Parathyroid adenoma (tissue), 2 donors: ENCODE measurements at regions not wholly inside any gene's neighbourhood (a gene's known extent, or its start where the extent isn't known, plus 50 kb on each side); places are given as distances from the start of the nearest gene placed in this dataset.

Experiments
- H2AFZ ChIP-seq: fragments of 300-600 bp; sonication (generic); one replicate; pipeline ENCODE4 v1.7.0; 2017; ENCODE audit warnings: antibody characterized with exemption, mild to moderate bottlenecking
- H3K27ac ChIP-seq: fragments of 300-600 bp; sonication (generic); one replicate; pipeline ENCODE4 v1.7.0; 2017
- H3K27me3 ChIP-seq: fragments of 300-600 bp; sonication (generic); one replicate; pipeline ENCODE4 v1.7.0; 2017; ENCODE audit warnings: low read length; ENCODE audit not compliant: control insufficient read depth, insufficient read depth
- H3K36me3 ChIP-seq: fragments of 300-600 bp; sonication (generic); one replicate; pipeline ENCODE4 v1.7.0; 2017; ENCODE audit warnings: low read length; ENCODE audit not compliant: control insufficient read depth, insufficient read depth
- H3K4me1 ChIP-seq: fragments of 300-600 bp; sonication (generic); one replicate; pipeline ENCODE4 v1.7.0; 2017; ENCODE audit warnings: control low read depth
- H3K4me2 ChIP-seq: fragments of 300-600 bp; sonication (generic); one replicate; pipeline ENCODE4 v1.7.0; 2017; ENCODE audit warnings: low read length
- H3K4me3 ChIP-seq: fragments of 300-600 bp; sonication (generic); one replicate; pipeline ENCODE4 v1.7.0; 2017; ENCODE audit warnings: low read depth, low read length
- H3K79me2 ChIP-seq: fragments of 300-600 bp; sonication (generic); one replicate; pipeline ENCODE4 v1.7.0; 2017; ENCODE audit warnings: control low read depth
- H3K9ac ChIP-seq: fragments of 300-600 bp; sonication (generic); one replicate; pipeline ENCODE4 v1.7.0; 2017; ENCODE audit warnings: mild to moderate bottlenecking
- H3K9me3 ChIP-seq: fragments of 300-600 bp; sonication (generic); one replicate; pipeline ENCODE4 v1.7.0; 2017; ENCODE audit warnings: low read length; ENCODE audit not compliant: control insufficient read depth
- TF ChIP-seq, protein P1 (sequence below): fragments of 300-600 bp; sonication (generic); IDR thresholded peaks from one replicate; pipeline ENCODE4 v1.7.0; 2017; ENCODE audit warnings: antibody characterized with exemption, mild to moderate bottlenecking
- donor health status: primary hyperparathyroidism.

DNA sequence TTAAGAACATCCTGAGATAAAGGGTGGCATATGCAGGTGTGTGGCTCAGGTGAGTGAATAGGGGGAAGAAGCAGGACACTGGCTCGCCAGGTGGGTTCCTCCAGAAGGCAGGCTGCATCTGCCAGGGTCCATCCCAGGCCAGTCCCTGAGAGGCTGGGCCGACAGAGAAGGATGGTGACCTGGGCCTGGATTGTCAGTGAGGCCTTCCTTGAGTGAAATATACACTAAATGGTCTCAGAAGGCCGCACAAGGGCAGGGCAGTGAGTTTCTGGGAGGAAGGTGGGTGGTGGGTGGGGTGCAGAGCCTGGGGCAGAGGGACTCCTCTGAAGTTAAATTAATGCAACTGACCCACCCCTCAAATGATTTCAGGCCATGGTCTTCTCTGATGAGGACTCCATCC lies 182.1 kb downstream of the ANKRD30B start:
- Histone ChIP-seq H3K79me2 (no peaks in the 10 kb centered on the region), H3K27ac (no peak overlapping the region), H3K27me3 (no peaks in the 10 kb centered on the region), H3K9ac (no peak overlapping the region), H2AFZ (no peak overlapping the region), H3K9me3 (no peaks in the 10 kb centered on the region), H3K4me2 (no peak overlapping the region), H3K4me1 (no peaks in the 10 kb centered on the region), H3K4me3 (no peak overlapping the region), H3K36me3 (no peaks in the 10 kb centered on the region)
- TF ChIP-seq, protein P1, sequence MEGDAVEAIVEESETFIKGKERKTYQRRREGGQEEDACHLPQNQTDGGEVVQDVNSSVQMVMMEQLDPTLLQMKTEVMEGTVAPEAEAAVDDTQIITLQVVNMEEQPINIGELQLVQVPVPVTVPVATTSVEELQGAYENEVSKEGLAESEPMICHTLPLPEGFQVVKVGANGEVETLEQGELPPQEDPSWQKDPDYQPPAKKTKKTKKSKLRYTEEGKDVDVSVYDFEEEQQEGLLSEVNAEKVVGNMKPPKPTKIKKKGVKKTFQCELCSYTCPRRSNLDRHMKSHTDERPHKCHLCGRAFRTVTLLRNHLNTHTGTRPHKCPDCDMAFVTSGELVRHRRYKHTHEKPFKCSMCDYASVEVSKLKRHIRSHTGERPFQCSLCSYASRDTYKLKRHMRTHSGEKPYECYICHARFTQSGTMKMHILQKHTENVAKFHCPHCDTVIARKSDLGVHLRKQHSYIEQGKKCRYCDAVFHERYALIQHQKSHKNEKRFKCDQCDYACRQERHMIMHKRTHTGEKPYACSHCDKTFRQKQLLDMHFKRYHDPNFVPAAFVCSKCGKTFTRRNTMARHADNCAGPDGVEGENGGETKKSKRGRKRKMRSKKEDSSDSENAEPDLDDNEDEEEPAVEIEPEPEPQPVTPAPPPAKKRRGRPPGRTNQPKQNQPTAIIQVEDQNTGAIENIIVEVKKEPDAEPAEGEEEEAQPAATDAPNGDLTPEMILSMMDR = no peak

DNA sequence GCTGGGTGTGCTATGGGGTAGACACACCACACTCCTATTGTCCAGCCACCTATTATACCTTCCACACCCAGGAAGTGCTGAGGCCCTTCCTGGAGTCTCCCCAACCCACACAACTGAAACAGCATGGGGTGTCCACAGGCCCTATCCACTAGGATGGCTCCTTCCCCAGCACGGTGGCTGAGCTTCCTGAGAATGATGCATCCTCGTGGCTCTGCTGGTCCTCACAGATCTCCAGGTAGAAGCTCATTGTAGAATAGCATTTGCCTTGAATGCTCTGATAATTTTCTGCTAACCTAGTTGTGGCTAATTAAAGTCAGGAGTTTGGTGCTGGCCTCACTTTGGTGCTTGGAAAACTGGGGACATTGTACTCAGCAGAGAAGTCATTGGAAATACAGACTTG lies 182.6 kb downstream of the ANKRD30B start:
- Histone ChIP-seq H3K9me3 (no peaks in the 10 kb centered on the region), H3K27ac (no peak overlapping the region), H3K79me2 (no peaks in the 10 kb centered on the region), H3K4me1 (no peaks in the 10 kb centered on the region), H3K27me3 (no peaks in the 10 kb centered on the region), H3K36me3 (no peaks in the 10 kb centered on the region), H3K4me3 (no peak overlapping the region), H3K4me2 (no peak overlapping the region), H2AFZ (no peak overlapping the region), H3K9ac (no peak overlapping the region)
- TF ChIP-seq, protein P1 = no peak

DNA sequence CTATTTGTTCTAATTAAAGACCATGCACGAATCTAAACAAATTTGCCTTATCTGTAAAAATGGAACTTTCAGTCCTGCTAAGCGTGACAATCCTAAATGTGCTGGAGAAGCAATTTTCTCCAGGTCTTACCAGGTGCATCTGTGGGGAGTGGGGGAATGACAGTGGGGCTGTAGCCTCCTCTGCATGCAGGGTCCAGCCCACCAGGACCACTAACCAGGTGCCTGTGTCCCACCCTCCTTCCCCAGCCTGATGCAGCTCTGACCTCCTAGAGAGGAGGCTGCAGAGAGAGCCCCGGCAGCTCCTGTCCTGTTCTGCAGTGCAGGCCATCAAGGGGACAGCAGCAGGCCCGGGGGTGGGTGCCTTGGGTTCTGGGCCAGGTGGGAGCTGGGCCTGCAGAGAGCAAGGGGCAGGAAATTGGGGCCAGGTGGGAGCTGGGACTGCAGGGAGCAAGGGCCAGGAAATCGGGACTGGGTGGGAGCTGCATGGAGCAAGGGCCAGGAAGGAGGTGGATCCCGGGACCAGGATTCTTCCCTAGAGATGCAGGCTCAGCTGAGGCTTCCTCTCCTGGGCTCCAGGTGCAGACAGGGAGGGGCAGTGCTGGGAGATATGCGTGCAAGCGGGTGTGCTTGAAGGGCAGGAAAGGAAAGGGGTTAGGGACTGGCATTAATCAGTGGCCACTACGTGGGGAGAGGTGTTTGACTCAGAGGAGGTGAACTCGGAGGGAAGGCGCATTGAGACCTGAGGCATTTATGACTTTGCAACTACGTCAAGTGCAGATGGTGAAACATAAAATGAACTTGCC lies 185.3 kb downstream of the ANKRD30B start:
- H3K79me2 ChIP-seq = no peaks in the 10 kb centered on the region
- no peak overlapping the region for H3K4me3 ChIP-seq
- no peak overlapping the region for H3K9ac ChIP-seq
- no peaks in the 10 kb centered on the region for H3K27me3 ChIP-seq
- H3K4me2 ChIP-seq = no peak overlapping the region
- H3K36me3 ChIP-seq = no peaks in the 10 kb centered on the region
- no peaks in the 10 kb centered on the region for H3K4me1 ChIP-seq
- no peak overlapping the region for H3K27ac ChIP-seq
- no peaks in the 10 kb centered on the region for H3K9me3 ChIP-seq
- TF ChIP-seq, protein P1 = no peak
- H2AFZ ChIP-seq = no peak overlapping the region

DNA sequence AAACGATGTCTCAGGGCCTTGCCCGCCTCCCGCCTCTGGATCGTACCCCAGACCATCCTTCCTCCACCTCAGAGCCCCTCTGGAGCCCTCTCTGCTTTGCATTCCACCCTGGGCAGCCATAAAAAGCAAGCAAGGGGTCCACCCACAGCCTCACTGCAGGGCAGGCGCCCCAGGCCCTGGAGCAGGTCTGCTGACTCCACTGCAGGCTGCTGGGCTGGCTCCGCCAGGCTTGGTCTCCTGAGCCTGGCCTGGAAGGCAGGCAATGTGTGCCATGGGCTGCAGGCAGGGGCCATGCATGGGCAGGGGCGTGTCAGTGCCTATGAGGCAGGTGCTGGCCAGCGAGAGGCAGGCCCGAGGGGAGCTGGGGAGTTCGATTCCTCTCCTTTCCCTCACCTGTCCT lies 186.0 kb downstream of the ANKRD30B start:
- Histone ChIP-seq H3K27ac (no peak overlapping the region), H3K4me2 (no peak overlapping the region), H3K9ac (no peak overlapping the region), H3K4me1 (no peaks in the 10 kb centered on the region), H3K79me2 (no peaks in the 10 kb centered on the region), H3K27me3 (no peaks in the 10 kb centered on the region), H3K9me3 (no peaks in the 10 kb centered on the region), H3K4me3 (no peak overlapping the region), H3K36me3 (no peaks in the 10 kb centered on the region), H2AFZ (no peak overlapping the region)
- TF ChIP-seq, protein P1 = no peak

DNA sequence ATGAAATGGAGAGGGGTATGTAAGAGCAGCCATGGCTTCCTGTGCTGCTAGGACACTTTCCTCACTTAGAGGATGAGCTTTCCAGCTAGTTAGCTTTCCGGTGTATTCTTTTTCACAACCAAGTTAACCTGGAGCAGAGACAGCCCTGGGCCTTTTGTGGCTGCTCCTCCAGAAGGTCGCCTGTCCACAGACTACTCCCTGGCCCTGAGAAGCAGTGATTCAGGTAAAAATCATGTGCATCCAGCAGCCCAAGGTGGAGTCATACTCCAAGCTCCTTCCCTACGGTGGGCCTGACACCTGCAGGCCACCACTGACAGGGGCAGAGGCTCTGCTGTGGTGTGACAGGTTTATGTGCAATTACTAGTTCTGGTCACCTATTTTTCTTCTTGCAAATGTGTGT lies 187.2 kb downstream of the ANKRD30B start:
- no peaks in the 10 kb centered on the region for H3K36me3 ChIP-seq
- no peak overlapping the region for H3K4me2 ChIP-seq
- no peak overlapping the region for H2AFZ ChIP-seq
- no peaks in the 10 kb centered on the region for H3K79me2 ChIP-seq
- TF ChIP-seq, protein P1 = no peak
- H3K9ac ChIP-seq = no peak overlapping the region
- no peak overlapping the region for H3K4me3 ChIP-seq
- H3K27me3 ChIP-seq = no peaks in the 10 kb centered on the region
- no peak overlapping the region for H3K27ac ChIP-seq
- no peaks in the 10 kb centered on the region for H3K4me1 ChIP-seq
- no peaks in the 10 kb centered on the region for H3K9me3 ChIP-seq
